ENCODE measurements at regions not wholly inside any gene's neighbourhood (a gene's known extent, or its start where the extent isn't known, plus 50 kb on each side); places are given as distances from the start of the nearest gene placed in this dataset.

DNA sequence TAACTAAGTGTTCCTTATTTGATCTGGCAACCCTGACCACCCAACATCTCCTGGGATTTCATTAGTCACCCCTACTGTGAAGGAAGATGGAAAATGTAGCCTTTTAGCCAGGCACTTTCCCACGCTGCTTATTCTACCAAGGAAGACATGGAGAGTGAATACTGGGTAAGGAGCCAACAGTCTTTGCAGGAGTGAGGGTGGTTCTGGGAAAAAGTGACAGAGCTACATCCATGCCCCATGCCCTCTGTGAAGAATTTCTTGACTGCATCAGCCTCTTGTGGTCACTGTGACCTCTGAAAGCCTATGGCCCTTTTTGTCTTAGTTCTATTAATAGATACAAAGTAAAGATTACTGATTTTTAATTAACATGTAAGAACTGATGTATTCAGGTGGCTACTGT, 196.0 kb upstream of the EEA1 start:
- TF ChIP-seq, protein P1, sequence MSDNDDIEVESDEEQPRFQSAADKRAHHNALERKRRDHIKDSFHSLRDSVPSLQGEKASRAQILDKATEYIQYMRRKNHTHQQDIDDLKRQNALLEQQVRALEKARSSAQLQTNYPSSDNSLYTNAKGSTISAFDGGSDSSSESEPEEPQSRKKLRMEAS (IDR thresholded peaks at IDR 0.05): no peak
- TF ChIP-seq, protein P2, sequence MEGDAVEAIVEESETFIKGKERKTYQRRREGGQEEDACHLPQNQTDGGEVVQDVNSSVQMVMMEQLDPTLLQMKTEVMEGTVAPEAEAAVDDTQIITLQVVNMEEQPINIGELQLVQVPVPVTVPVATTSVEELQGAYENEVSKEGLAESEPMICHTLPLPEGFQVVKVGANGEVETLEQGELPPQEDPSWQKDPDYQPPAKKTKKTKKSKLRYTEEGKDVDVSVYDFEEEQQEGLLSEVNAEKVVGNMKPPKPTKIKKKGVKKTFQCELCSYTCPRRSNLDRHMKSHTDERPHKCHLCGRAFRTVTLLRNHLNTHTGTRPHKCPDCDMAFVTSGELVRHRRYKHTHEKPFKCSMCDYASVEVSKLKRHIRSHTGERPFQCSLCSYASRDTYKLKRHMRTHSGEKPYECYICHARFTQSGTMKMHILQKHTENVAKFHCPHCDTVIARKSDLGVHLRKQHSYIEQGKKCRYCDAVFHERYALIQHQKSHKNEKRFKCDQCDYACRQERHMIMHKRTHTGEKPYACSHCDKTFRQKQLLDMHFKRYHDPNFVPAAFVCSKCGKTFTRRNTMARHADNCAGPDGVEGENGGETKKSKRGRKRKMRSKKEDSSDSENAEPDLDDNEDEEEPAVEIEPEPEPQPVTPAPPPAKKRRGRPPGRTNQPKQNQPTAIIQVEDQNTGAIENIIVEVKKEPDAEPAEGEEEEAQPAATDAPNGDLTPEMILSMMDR (IDR thresholded peaks at IDR 0.05; ENCODE audit: control extremely low read depth in 1 of 3, insufficient read depth in 1 of 3, low read depth in 1 of 3, low read length in 3 of 3): no peak
- TF ChIP-seq RAD21 (IDR thresholded peaks at IDR 0.05 in 1 of 2, conservative IDR thresholded peaks at IDR 0.05 in 1 of 2; ENCODE audit: low read depth in 2 of 2, low read length in 2 of 2): no peak
- TF ChIP-seq, protein P3, sequence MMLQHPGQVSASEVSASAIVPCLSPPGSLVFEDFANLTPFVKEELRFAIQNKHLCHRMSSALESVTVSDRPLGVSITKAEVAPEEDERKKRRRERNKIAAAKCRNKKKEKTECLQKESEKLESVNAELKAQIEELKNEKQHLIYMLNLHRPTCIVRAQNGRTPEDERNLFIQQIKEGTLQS (IDR thresholded peaks at IDR 0.05; ENCODE audit: insufficient read depth, low read depth, low read length): no peak
- no peak for TF ChIP-seq KDM1A (IDR thresholded peaks at IDR 0.05; ENCODE audit: borderline replicate concordance, low read length)
- no peak for TF ChIP-seq EZH2 (IDR thresholded peaks at IDR 0.05; ENCODE audit: low read depth, low read length, severe bottlenecking)
- TF ChIP-seq MAFK (IDR thresholded peaks at IDR 0.05; ENCODE audit: low read depth, low read length): no peak

Measured in H1 (cell line).